HEK293T (cell line): ENCODE measurements at regions not wholly inside any gene's neighbourhood (a gene's known extent, or its start where the extent isn't known, plus 50 kb on each side); places are given as distances from the start of the nearest gene placed in this dataset.

Experiments used
- CTBP1 ChIP-seq: fragments of 450-650 bp; IDR thresholded peaks from 2 replicates; pipeline ENCODE4 v1.6.1; 2016; ENCODE audit warnings: borderline replicate concordance
- FOXM1 ChIP-seq: fragments of 450-650 bp; IDR thresholded peaks from 2 replicates; pipeline ENCODE4 v1.6.1; 2017; ENCODE audit warnings: mild to moderate bottlenecking, borderline replicate concordance
- HDGF ChIP-seq: fragments of 450-650 bp; IDR thresholded peaks from 2 replicates; pipeline ENCODE4 v1.6.1; 2017; ENCODE audit warnings: antibody characterized with exemption, borderline replicate concordance
- ZNF384 ChIP-seq: fragments of 450-650 bp; IDR thresholded peaks from 2 replicates; pipeline ENCODE4 v1.6.1; 2016

DNA sequence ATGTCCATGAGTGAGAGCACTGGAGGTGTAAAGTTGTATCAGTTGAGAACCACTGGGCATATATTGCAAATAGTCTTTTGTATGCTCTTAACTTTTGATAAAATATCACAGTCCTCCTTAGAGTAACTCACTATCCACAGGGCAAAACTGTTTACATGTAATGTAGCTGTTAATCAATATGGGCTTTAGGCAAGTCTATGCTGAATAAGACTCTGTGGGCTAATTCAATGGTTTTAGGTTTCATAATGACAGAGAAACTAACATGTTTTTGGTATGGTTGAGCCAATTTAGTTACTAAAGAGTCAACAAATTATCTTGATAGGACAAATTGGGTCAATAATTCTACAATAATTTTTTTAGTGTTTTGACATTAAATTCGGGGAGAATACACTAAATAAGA lies 1134.9 kb upstream of the FAM98A start:
- TF ChIP-seq ZNF384: no peak
- no peak for TF ChIP-seq HDGF
- TF ChIP-seq CTBP1: no peak
- TF ChIP-seq FOXM1: no peak
